ENCODE measurements at regions not wholly inside any gene's neighbourhood (a gene's known extent, or its start where the extent isn't known, plus 50 kb on each side); places are given as distances from the start of the nearest gene placed in this dataset.
"Not testable (repeated sequence)": the region's sequence is repeated elsewhere in the genome, so short reads cannot be mapped to it uniquely, and the experiment has no call there.

GRCh38 chr1:166605137-166605536, 234.1 kb upstream of the POGK start:
- H3K4me3 ChIP-seq (ENCODE audit: low read length) = no peak overlapping the region
- H3K27ac ChIP-seq (ENCODE audit: low read length) = no peak overlapping the region
- H3K27me3 ChIP-seq (ENCODE audit: control insufficient read depth, insufficient read depth, low read length) = no peaks in the 10 kb centered on the region
- H3K36me3 ChIP-seq (ENCODE audit: control insufficient read depth, insufficient read depth, low read length) = no peaks in the 10 kb centered on the region
- DNase-seq (ENCODE audit: low read depth, low spot score) = no peak
- no peaks in the 10 kb centered on the region for H3K4me1 ChIP-seq (ENCODE audit: control insufficient read depth, insufficient read depth, low read length)
- WGBS (ENCODE audit: insufficient coverage, insufficient read length) = no CpG with 5 or more reads among the region's 7 CpGs
- no peaks in the 10 kb centered on the region for H3K9me3 ChIP-seq (ENCODE audit: control insufficient read depth, insufficient read depth, low read length)

- no peak overlapping the region for H3K4me3 ChIP-seq (ENCODE audit: low read length)
- no peaks in the 10 kb centered on the region for H3K27me3 ChIP-seq (ENCODE audit: control insufficient read depth, insufficient read depth, low read length)
- H3K9me3 ChIP-seq (ENCODE audit: control insufficient read depth, insufficient read depth, low read length) = no peaks in the 10 kb centered on the region
- no peak overlapping the region for H3K27ac ChIP-seq (ENCODE audit: low read length)
- H3K4me1 ChIP-seq (ENCODE audit: control insufficient read depth, insufficient read depth, low read length) = no peaks in the 10 kb centered on the region
- DNase-seq (ENCODE audit: low read depth, low spot score) = no peak
- no CpG with 5 or more reads among the region's 1 CpG for WGBS (ENCODE audit: insufficient coverage, insufficient read length)
- no peaks in the 10 kb centered on the region for H3K36me3 ChIP-seq (ENCODE audit: control insufficient read depth, insufficient read depth, low read length)
These were observed 226.4 kb upstream of the POGK start for GRCh38 chr1:166612886-166613285.

GRCh38 chr1:166616206-166616605, 223.1 kb upstream of the POGK start:
- no peaks in the 10 kb centered on the region for H3K27me3 ChIP-seq (ENCODE audit: control insufficient read depth, insufficient read depth, low read length)
- DNase-seq (ENCODE audit: low read depth, low spot score) = no peak
- WGBS (ENCODE audit: insufficient coverage, insufficient read length) = no CpG with 5 or more reads among the region's 1 CpG
- no peaks in the 10 kb centered on the region for H3K4me1 ChIP-seq (ENCODE audit: control insufficient read depth, insufficient read depth, low read length)
- H3K27ac ChIP-seq (ENCODE audit: low read length) = no peak overlapping the region
- no peaks in the 10 kb centered on the region for H3K9me3 ChIP-seq (ENCODE audit: control insufficient read depth, insufficient read depth, low read length)
- H3K4me3 ChIP-seq (ENCODE audit: low read length) = no peak overlapping the region
- no peaks in the 10 kb centered on the region for H3K36me3 ChIP-seq (ENCODE audit: control insufficient read depth, insufficient read depth, low read length)

GRCh38 chr1:166626711-166627110, 212.6 kb upstream of the POGK start:
- Histone ChIP-seq H3K27ac (ENCODE audit: low read length) (no peak overlapping the region), H3K4me1 (ENCODE audit: control insufficient read depth, insufficient read depth, low read length) (no peaks in the 10 kb centered on the region), H3K4me3 (ENCODE audit: low read length) (no peak overlapping the region), H3K27me3 (ENCODE audit: control insufficient read depth, insufficient read depth, low read length) (no peaks in the 10 kb centered on the region), H3K36me3 (ENCODE audit: control insufficient read depth, insufficient read depth, low read length) (no peaks in the 10 kb centered on the region), H3K9me3 (ENCODE audit: control insufficient read depth, insufficient read depth, low read length) (no peaks in the 10 kb centered on the region)
- WGBS (ENCODE audit: insufficient coverage, insufficient read length) = no CpG with 5 or more reads among the region's 1 CpG
- DNase-seq (ENCODE audit: low read depth, low spot score) = no peak

GRCh38 chr1:166627558-166627957, 211.7 kb upstream of the POGK start:
- DNase-seq (ENCODE audit: low read depth, low spot score) = no peak
- no peaks in the 10 kb centered on the region for H3K4me1 ChIP-seq (ENCODE audit: control insufficient read depth, insufficient read depth, low read length)
- H3K4me3 ChIP-seq (ENCODE audit: low read length) = no peak overlapping the region
- no peak overlapping the region for H3K27ac ChIP-seq (ENCODE audit: low read length)
- H3K36me3 ChIP-seq (ENCODE audit: control insufficient read depth, insufficient read depth, low read length) = no peaks in the 10 kb centered on the region
- no peaks in the 10 kb centered on the region for H3K9me3 ChIP-seq (ENCODE audit: control insufficient read depth, insufficient read depth, low read length)
- no CpG with 5 or more reads among the region's 4 CpGs for WGBS (ENCODE audit: insufficient coverage, insufficient read length)
- no peaks in the 10 kb centered on the region for H3K27me3 ChIP-seq (ENCODE audit: control insufficient read depth, insufficient read depth, low read length)

GRCh38 chr1:166628259-166628658, 211.0 kb upstream of the POGK start:
- Histone ChIP-seq H3K36me3 (ENCODE audit: control insufficient read depth, insufficient read depth, low read length) (no peaks in the 10 kb centered on the region), H3K4me3 (ENCODE audit: low read length) (no peak overlapping the region), H3K4me1 (ENCODE audit: control insufficient read depth, insufficient read depth, low read length) (no peaks in the 10 kb centered on the region), H3K27me3 (ENCODE audit: control insufficient read depth, insufficient read depth, low read length) (no peaks in the 10 kb centered on the region), H3K27ac (ENCODE audit: low read length) (no peak overlapping the region), H3K9me3 (ENCODE audit: control insufficient read depth, insufficient read depth, low read length) (no peaks in the 10 kb centered on the region)
- WGBS (ENCODE audit: insufficient coverage, insufficient read length) = no CpG with 5 or more reads among the region's 1 CpG
- no peak for DNase-seq (ENCODE audit: low read depth, low spot score)

GRCh38 chr1:166629946-166630345, 209.3 kb upstream of the POGK start:
- Histone ChIP-seq H3K4me3 (ENCODE audit: low read length) (no peak overlapping the region), H3K27ac (ENCODE audit: low read length) (no peak overlapping the region), H3K4me1 (ENCODE audit: control insufficient read depth, insufficient read depth, low read length) (no peaks in the 10 kb centered on the region), H3K27me3 (ENCODE audit: control insufficient read depth, insufficient read depth, low read length) (no peaks in the 10 kb centered on the region), H3K9me3 (ENCODE audit: control insufficient read depth, insufficient read depth, low read length) (no peaks in the 10 kb centered on the region), H3K36me3 (ENCODE audit: control insufficient read depth, insufficient read depth, low read length) (no peaks in the 10 kb centered on the region)
- DNase-seq (ENCODE audit: low read depth, low spot score) = no peak
- WGBS (ENCODE audit: insufficient coverage, insufficient read length) = no CpG with 5 or more reads among the region's 1 CpG

GRCh38 chr1:166630369-166630768, 208.9 kb upstream of the POGK start:
- no peaks in the 10 kb centered on the region for H3K27me3 ChIP-seq (ENCODE audit: control insufficient read depth, insufficient read depth, low read length)
- no peaks in the 10 kb centered on the region for H3K4me1 ChIP-seq (ENCODE audit: control insufficient read depth, insufficient read depth, low read length)
- H3K4me3 ChIP-seq (ENCODE audit: low read length) = no peak overlapping the region
- no peaks in the 10 kb centered on the region for H3K36me3 ChIP-seq (ENCODE audit: control insufficient read depth, insufficient read depth, low read length)
- H3K27ac ChIP-seq (ENCODE audit: low read length) = no peak overlapping the region
- no CpG with 5 or more reads among the region's 2 CpGs for WGBS (ENCODE audit: insufficient coverage, insufficient read length)
- no peaks in the 10 kb centered on the region for H3K9me3 ChIP-seq (ENCODE audit: control insufficient read depth, insufficient read depth, low read length)
- DNase-seq (ENCODE audit: low read depth, low spot score) = no peak

GRCh38 chr1:166638137-166638536, 201.1 kb upstream of the POGK start:
- WGBS (ENCODE audit: insufficient coverage, insufficient read length) = no CpG with 5 or more reads among the region's 5 CpGs
- no peak overlapping the region for H3K4me3 ChIP-seq (ENCODE audit: low read length)
- no peaks in the 10 kb centered on the region for H3K4me1 ChIP-seq (ENCODE audit: control insufficient read depth, insufficient read depth, low read length)
- H3K36me3 ChIP-seq (ENCODE audit: control insufficient read depth, insufficient read depth, low read length) = no peaks in the 10 kb centered on the region
- no peaks in the 10 kb centered on the region for H3K9me3 ChIP-seq (ENCODE audit: control insufficient read depth, insufficient read depth, low read length)
- no peak for DNase-seq (ENCODE audit: low read depth, low spot score)
- no peak overlapping the region for H3K27ac ChIP-seq (ENCODE audit: low read length)
- no peaks in the 10 kb centered on the region for H3K27me3 ChIP-seq (ENCODE audit: control insufficient read depth, insufficient read depth, low read length)

- H3K4me3 ChIP-seq (ENCODE audit: low read length); H3K4me1 ChIP-seq (ENCODE audit: control insufficient read depth, insufficient read depth, low read length); DNase-seq (ENCODE audit: low read depth, low spot score); H3K27me3 ChIP-seq (ENCODE audit: control insufficient read depth, insufficient read depth, low read length); H3K27ac ChIP-seq (ENCODE audit: low read length); H3K9me3 ChIP-seq (ENCODE audit: control insufficient read depth, insufficient read depth, low read length); H3K36me3 ChIP-seq (ENCODE audit: control insufficient read depth, insufficient read depth, low read length): not testable (repeated sequence)
- WGBS (ENCODE audit: insufficient coverage, insufficient read length) = no CpG with 5 or more reads among the region's 2 CpGs
These were observed 182.0 kb upstream of the POGK start for GRCh38 chr1:166657228-166657627.

GRCh38 chr1:166666790-166667189, 172.5 kb upstream of the POGK start:
- no CpG with 5 or more reads among the region's 3 CpGs for WGBS (ENCODE audit: insufficient coverage, insufficient read length)
- H3K4me3 ChIP-seq (ENCODE audit: low read length); DNase-seq (ENCODE audit: low read depth, low spot score); H3K4me1 ChIP-seq (ENCODE audit: control insufficient read depth, insufficient read depth, low read length); H3K27me3 ChIP-seq (ENCODE audit: control insufficient read depth, insufficient read depth, low read length); H3K9me3 ChIP-seq (ENCODE audit: control insufficient read depth, insufficient read depth, low read length); H3K27ac ChIP-seq (ENCODE audit: low read length); H3K36me3 ChIP-seq (ENCODE audit: control insufficient read depth, insufficient read depth, low read length): not testable (repeated sequence)
